Fibroblast of lung (primary cell): ENCODE measurements at regions not wholly inside any gene's neighbourhood (a gene's known extent, or its start where the extent isn't known, plus 50 kb on each side); places are given as distances from the start of the nearest gene placed in this dataset.
A peak's percentile ranks its signal among the peaks of the same experiment; 100 is the strongest.

ENCODE experiments used
- DNase-seq, 2 donors: peaks; one replicate each; pipeline versions ENCODE4 v3.0.0 to v3.0.0-alpha.2; 2010; ENCODE audit warnings: low read depth in 2 of 2
- H2AFZ ChIP-seq: 2 replicates; pipeline ENCODE4 v1.5.1; 2012; ENCODE audit warnings: low read length, control low read depth, inconsistent platforms
- H3K27ac ChIP-seq: 2 replicates; pipeline ENCODE4 v1.5.1; 2011; ENCODE audit warnings: low read length, control low read depth; ENCODE audit not compliant: insufficient read depth
- H3K27me3 ChIP-seq: 2 replicates; pipeline ENCODE4 v1.5.1; 2011; ENCODE audit warnings: mild to moderate bottlenecking, low read length; ENCODE audit not compliant: control insufficient read depth, insufficient read depth
- H3K36me3 ChIP-seq: 2 replicates; pipeline ENCODE4 v1.5.1; 2011; ENCODE audit warnings: low read length; ENCODE audit not compliant: control insufficient read depth, insufficient read depth
- H3K4me1 ChIP-seq: 2 replicates; pipeline ENCODE4 v1.5.1; 2011; ENCODE audit warnings: low read length; ENCODE audit not compliant: control insufficient read depth, insufficient read depth; ENCODE audit errors: extremely low read depth
- H3K4me2 ChIP-seq: 2 replicates; pipeline ENCODE4 v1.5.1; 2011; ENCODE audit warnings: low read length, control low read depth; ENCODE audit not compliant: insufficient read depth; ENCODE audit errors: extremely low read depth
- H3K4me3 ChIP-seq, 4 experiments: fragments of 200-600 bp in 1 of 4; sonication (generic) in 1 of 4; replicated peaks in 1 of 4; 2 replicates each; pipeline ENCODE4 v1.5.1; 2011 to 2016; ENCODE audit warnings: low read length in 4 of 4, low read depth in 3 of 4, mild to moderate bottlenecking in 3 of 4, control low read depth in 2 of 4, inconsistent platforms in 1 of 4, mixed read lengths in 1 of 4; ENCODE audit not compliant: insufficient read depth in 1 of 4; ENCODE audit errors: control extremely low read depth in 1 of 4
- H3K79me2 ChIP-seq: 2 replicates; pipeline ENCODE4 v1.5.1; 2012; ENCODE audit warnings: mild to moderate bottlenecking, low read length, inconsistent platforms; ENCODE audit not compliant: control insufficient read depth, insufficient read depth
- H3K9ac ChIP-seq: 2 replicates; pipeline ENCODE4 v1.5.1; 2011; ENCODE audit warnings: mild to moderate bottlenecking, low read length, control low read depth; ENCODE audit not compliant: insufficient read depth
- H3K9me3 ChIP-seq: 2 replicates; pipeline ENCODE4 v1.5.1; 2012; ENCODE audit warnings: low read depth, low read length; ENCODE audit not compliant: control insufficient read depth, insufficient read depth
- H4K20me1 ChIP-seq: 2 replicates; pipeline ENCODE4 v1.5.1; 2011; ENCODE audit warnings: low read length; ENCODE audit not compliant: control insufficient read depth, insufficient read depth; ENCODE audit errors: extremely low read depth
- EZH2 ChIP-seq: IDR thresholded peaks from 2 replicates; pipeline ENCODE4 v1.5.1; 2012; ENCODE audit warnings: low read length, control low read depth, mild to moderate bottlenecking; ENCODE audit errors: missing control alignments
- TF ChIP-seq, protein P1 (sequence below), 2 donors: IDR thresholded peaks in 1 of 2; conservative IDR thresholded peaks in 1 of 2; 1 replicate in 1 of 2; 2 replicates in 1 of 2; pipeline ENCODE4 v1.5.1; 2011 to 2012; ENCODE audit warnings: low read length in 2 of 2, control low read depth in 1 of 2, inconsistent platforms in 1 of 2, low read depth in 1 of 2, mild to moderate bottlenecking in 1 of 2

DNA sequence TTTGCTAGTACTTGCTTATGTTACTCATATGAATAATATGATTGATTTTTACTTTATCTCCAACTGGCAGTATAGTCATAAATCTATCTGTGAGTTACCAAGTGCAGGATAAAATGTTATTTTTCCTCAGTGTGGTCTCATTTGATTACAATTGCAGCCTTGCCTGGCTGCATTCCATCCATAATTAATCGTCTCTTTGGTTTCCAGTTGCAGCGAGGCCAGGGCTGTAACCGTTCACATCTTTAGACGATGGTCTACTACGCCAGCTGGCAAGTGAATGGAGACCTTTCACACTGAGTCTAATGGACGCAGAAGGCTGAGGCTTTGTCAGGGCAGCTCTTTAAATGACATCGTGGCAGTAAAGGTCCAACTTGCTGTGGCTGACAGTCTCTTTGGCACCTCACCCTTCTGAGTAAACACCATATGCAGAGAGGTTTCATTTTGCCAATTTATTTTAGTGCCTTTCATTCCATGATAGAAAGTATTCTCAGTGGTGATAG, 84.0 kb downstream of the ARL4A start:
- Histone ChIP-seq H3K79me2 (no peaks in the 10 kb centered on the region), H3K9me3 (no peaks in the 10 kb centered on the region), H2AFZ (peak overlapping the region; percentile 70), H3K36me3 (no peaks in the 10 kb centered on the region), H3K27ac (no peak overlapping the region), H3K27me3 (no peaks in the 10 kb centered on the region), H4K20me1 (no peaks in the 10 kb centered on the region), H3K4me2 (peak overlapping the region; percentile 83), H3K4me3 (peak overlapping the region; percentile 2 to 13 (median 10)), H3K9ac (no peak overlapping the region), H3K4me1 (peaks cover 3% of the 10 kb centered on the region)
- DNase-seq = peak; percentile 91 to 93
- no peak for TF ChIP-seq EZH2
- TF ChIP-seq, protein P1, sequence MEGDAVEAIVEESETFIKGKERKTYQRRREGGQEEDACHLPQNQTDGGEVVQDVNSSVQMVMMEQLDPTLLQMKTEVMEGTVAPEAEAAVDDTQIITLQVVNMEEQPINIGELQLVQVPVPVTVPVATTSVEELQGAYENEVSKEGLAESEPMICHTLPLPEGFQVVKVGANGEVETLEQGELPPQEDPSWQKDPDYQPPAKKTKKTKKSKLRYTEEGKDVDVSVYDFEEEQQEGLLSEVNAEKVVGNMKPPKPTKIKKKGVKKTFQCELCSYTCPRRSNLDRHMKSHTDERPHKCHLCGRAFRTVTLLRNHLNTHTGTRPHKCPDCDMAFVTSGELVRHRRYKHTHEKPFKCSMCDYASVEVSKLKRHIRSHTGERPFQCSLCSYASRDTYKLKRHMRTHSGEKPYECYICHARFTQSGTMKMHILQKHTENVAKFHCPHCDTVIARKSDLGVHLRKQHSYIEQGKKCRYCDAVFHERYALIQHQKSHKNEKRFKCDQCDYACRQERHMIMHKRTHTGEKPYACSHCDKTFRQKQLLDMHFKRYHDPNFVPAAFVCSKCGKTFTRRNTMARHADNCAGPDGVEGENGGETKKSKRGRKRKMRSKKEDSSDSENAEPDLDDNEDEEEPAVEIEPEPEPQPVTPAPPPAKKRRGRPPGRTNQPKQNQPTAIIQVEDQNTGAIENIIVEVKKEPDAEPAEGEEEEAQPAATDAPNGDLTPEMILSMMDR (conservative IDR thresholded peaks at IDR 0.05 in 1 of 2, IDR thresholded peaks at IDR 0.05 in 1 of 2; ENCODE audit: low read depth in 1 of 2, low read length in 2 of 2) = no peak

DNA sequence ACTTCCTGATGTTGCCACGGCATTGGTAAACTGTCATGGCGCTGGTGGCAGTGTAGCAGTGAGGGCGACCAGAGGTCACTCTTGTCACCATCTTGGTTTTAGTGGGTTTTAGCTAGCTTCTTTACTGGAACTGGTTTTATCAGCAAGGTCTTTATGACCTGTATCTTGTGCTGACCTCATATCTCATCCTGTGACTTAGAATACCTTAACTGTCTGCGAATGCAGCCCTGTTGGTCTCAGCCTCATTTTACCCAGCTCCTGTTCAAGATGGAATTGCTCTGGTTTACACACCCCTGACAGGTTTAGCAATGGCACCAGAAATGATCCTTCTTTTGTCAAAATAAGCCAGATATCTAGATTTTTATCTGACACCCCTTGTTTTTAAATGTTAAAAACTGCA, 85.3 kb downstream of the ARL4A start:
- Histone ChIP-seq H3K79me2 (no peaks in the 10 kb centered on the region), H3K4me2 (no peak overlapping the region), H3K9me3 (no peaks in the 10 kb centered on the region), H3K27ac (no peak overlapping the region), H2AFZ (no peak overlapping the region), H3K4me3 (no peak overlapping the region), H4K20me1 (no peaks in the 10 kb centered on the region), H3K36me3 (no peaks in the 10 kb centered on the region), H3K9ac (no peak overlapping the region), H3K27me3 (no peaks in the 10 kb centered on the region), H3K4me1 (peaks cover 3% of the 10 kb centered on the region)
- DNase-seq = no peak
- TF ChIP-seq EZH2 = no peak
- TF ChIP-seq, protein P1 (conservative IDR thresholded peaks at IDR 0.05 in 1 of 2, IDR thresholded peaks at IDR 0.05 in 1 of 2; ENCODE audit: low read depth in 1 of 2, low read length in 2 of 2) = no peak

- H3K9me3 ChIP-seq = no peaks in the 10 kb centered on the region
- no peaks in the 10 kb centered on the region for H3K4me1 ChIP-seq
- no peak overlapping the region for H2AFZ ChIP-seq
- no peaks in the 10 kb centered on the region for H3K27me3 ChIP-seq
- DNase-seq = no peak
- no peak overlapping the region for H3K4me3 ChIP-seq
- no peaks in the 10 kb centered on the region for H3K79me2 ChIP-seq
- no peaks in the 10 kb centered on the region for H3K36me3 ChIP-seq
- no peaks in the 10 kb centered on the region for H4K20me1 ChIP-seq
- no peak overlapping the region for H3K4me2 ChIP-seq
- TF ChIP-seq, protein P1 (conservative IDR thresholded peaks at IDR 0.05 in 1 of 2, IDR thresholded peaks at IDR 0.05 in 1 of 2; ENCODE audit: low read depth in 1 of 2, low read length in 2 of 2) = no peak
- no peak for TF ChIP-seq EZH2
- H3K27ac ChIP-seq = no peak overlapping the region
- no peak overlapping the region for H3K9ac ChIP-seq
Measured at GRCh38 chr7:12777257-12777656, 89.8 kb downstream of the ARL4A start.
